Effector memory CD4-positive, alpha-beta T cell (primary cell): ENCODE measurements at regions not wholly inside any gene's neighbourhood (a gene's known extent, or its start where the extent isn't known, plus 50 kb on each side); places are given as distances from the start of the nearest gene placed in this dataset.

Experiments
- DNase-seq, 3 donors: peaks; one replicate each; pipeline ENCODE4 v3.0.0-alpha.2; 2020
- H3K27ac ChIP-seq: 2 replicates; pipeline ENCODE4 v1.7.0; 2013; ENCODE audit warnings: mild to moderate bottlenecking, low read length, moderate library complexity; ENCODE audit not compliant: insufficient read depth, poor library complexity, severe bottlenecking
- H3K27me3 ChIP-seq: replicated peaks from 2 replicates; pipeline ENCODE4 v1.7.0; 2013; ENCODE audit warnings: mild to moderate bottlenecking, low read length; ENCODE audit not compliant: insufficient read depth, control insufficient read depth, poor library complexity, severe bottlenecking
- H3K36me3 ChIP-seq: 2 replicates; pipeline ENCODE4 v1.7.0; 2013; ENCODE audit warnings: mild to moderate bottlenecking, low read length, moderate library complexity; ENCODE audit not compliant: control insufficient read depth, insufficient read depth
- H3K4me1 ChIP-seq: 2 replicates; pipeline ENCODE4 v1.7.0; 2013; ENCODE audit warnings: low read length, mild to moderate bottlenecking; ENCODE audit not compliant: control insufficient read depth, insufficient read depth, poor library complexity, severe bottlenecking
- H3K4me3 ChIP-seq: 2 replicates; pipeline ENCODE4 v1.7.0; 2013; ENCODE audit warnings: low read length, low read depth, mild to moderate bottlenecking; ENCODE audit not compliant: insufficient read depth, poor library complexity, severe bottlenecking
- H3K9me3 ChIP-seq: 2 replicates; pipeline ENCODE4 v1.7.0; 2013; ENCODE audit warnings: mild to moderate bottlenecking, low read length, moderate library complexity; ENCODE audit not compliant: control insufficient read depth

DNA sequence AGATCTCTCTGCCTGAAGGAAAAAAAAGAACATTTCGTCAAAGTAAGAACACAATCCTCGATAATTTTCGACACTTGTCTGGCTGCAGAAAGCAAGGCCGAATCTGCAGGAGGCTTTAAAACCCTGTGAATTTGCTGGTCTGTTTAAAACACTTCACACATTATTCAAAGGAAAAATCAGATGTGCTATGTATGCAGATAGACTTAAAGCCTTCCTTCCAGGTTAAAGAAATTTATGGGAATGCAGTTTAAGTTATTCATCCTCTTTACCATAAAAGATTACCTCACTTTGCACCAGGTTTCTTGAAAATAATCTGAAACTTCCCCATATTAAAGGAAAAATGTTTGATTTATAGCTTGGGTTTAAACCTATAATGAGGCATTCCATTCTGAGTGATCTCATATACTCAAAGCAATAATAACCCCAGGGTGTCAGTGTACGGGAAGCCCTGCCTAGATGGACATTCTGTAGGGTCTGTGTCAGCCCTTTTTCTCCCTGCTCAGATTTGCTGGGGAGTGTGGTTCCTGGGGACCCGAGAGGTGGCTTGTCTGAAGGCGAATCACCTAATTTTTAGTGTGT, 323.5 kb upstream of the SLC24A2 start:
- H3K27ac ChIP-seq, result no peak overlapping the region

DNA sequence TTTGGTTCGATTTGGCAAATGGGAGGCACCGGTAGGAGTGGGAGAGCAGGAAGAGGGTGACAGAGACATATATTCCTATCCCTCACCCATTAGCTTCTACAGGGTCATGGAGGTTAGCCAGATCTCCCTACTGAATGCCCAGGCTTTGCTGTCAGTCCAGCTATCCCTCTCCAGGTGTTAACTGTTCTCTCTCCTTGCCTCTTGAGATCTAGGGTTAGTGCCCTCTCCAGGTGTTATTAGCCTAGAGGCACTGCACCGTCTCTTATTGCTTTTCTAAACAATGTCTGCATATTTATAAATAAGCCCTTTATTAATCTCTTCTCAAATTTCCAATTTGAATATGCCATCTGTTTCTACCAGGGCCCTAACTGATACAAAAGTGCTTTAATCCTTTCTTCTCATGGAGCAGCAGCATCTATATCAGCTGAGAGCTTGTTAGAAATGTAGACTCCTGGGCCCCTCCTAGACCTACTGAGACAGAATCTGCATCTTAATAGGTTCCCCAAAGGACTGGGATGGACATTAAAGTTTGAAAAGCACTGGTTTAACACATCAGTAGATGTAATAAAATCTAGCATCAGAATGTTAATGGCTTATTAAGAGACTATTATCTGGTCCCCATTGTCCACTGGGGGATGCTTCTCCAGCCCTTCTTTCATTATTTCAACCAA, 322.5 kb upstream of the SLC24A2 start:
- no peaks in the 10 kb centered on the region for H3K9me3 ChIP-seq
- H3K36me3 ChIP-seq, result no peaks in the 10 kb centered on the region
- no peak overlapping the region for H3K27ac ChIP-seq
- H3K4me1 ChIP-seq, result no peaks in the 10 kb centered on the region
- no peak overlapping the region for H3K4me3 ChIP-seq
- no peak for DNase-seq
- H3K27me3 ChIP-seq, result no peaks in the 10 kb centered on the region

More for the DNA sequence above, 323.5 kb upstream of the SLC24A2 start:
- Histone ChIP-seq H3K36me3 (no peaks in the 10 kb centered on the region), H3K27me3 (no peaks in the 10 kb centered on the region), H3K9me3 (no peaks in the 10 kb centered on the region), H3K4me1 (no peaks in the 10 kb centered on the region), H3K4me3 (no peak overlapping the region)
- DNase-seq, result no peak

DNA sequence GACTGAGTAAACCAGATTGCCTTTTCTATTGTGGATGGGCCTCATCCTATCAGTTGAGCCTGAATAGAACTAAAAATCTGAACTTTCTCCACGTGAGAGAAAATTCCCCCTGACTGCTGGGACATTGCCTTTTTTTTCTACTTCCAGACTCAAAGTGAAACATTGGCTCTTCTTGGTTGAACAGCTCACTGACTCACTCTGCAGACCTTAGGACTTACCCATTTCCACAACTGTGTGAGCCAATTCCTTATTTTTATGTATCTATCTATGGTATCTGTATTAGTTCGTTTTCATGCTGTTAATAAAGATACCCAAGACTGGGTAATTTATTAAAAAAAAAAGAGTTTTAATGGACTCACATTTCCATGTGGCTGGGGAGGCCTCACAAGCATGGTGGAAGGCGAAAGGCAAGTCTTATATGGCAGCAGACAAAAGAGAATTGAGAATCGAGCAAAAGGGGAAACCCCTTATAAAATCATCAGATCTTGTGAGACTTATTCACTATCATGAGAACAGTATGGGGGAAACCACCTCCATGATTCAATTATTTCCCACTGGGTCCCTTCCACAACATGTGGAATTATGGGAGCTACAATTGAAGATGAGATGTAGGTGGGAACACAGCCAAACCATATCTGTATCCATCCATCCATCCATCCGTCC, 306.7 kb upstream of the SLC24A2 start:
- Histone ChIP-seq H3K9me3 (no peaks in the 10 kb centered on the region), H3K4me1 (no peaks in the 10 kb centered on the region), H3K36me3 (no peaks in the 10 kb centered on the region), H3K4me3 (no peak overlapping the region), H3K27ac (no peak overlapping the region), H3K27me3 (no peaks in the 10 kb centered on the region)
- no peak for DNase-seq

DNA sequence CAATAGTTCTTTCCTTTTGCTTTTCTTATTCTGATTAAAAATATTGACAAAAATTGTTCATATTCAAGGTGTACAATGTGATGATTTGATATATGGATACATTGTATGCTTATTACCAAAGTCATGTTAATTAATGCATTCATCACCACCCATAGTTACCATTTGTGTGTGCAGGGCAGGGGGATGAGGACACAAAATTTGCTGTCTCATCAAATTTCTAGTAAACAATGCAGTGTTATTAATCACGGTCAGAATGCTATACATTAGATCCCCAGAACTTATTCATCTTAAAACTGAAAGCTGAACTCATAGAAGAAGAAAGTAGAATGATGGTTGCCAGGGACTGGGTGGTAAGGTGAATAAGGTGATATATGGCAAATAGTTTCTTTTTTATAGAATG, 303.7 kb upstream of the SLC24A2 start:
- no peaks in the 10 kb centered on the region for H3K9me3 ChIP-seq
- DNase-seq, result no peak
- H3K27ac ChIP-seq, result no peak overlapping the region

DNA sequence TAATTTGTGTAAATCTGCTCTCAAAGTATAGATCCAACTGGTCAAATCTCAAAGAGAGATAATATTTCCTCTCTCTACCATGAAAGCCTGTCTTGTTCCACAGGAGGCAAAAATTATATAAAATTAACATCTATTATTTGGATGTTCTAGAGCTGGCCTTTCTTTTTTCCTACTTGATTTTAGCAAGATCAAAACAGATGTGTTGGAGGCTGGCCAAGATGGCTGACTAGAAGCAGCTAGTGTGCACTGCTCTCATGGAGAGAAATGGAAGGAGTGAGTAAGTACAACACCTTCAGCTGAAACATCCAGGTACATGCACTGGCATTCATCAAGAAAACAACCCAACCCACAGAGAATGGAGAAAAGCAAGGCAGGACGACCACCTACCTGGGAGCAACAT, 298.6 kb upstream of the SLC24A2 start:
- no peak overlapping the region for H3K27ac ChIP-seq
- no peaks in the 10 kb centered on the region for H3K9me3 ChIP-seq
- no peak for DNase-seq

More for the DNA sequence above, 303.7 kb upstream of the SLC24A2 start:
- Histone ChIP-seq H3K36me3 (no peaks in the 10 kb centered on the region), H3K4me3 (no peak overlapping the region), H3K27me3 (no peaks in the 10 kb centered on the region), H3K4me1 (no peaks in the 10 kb centered on the region)

DNA sequence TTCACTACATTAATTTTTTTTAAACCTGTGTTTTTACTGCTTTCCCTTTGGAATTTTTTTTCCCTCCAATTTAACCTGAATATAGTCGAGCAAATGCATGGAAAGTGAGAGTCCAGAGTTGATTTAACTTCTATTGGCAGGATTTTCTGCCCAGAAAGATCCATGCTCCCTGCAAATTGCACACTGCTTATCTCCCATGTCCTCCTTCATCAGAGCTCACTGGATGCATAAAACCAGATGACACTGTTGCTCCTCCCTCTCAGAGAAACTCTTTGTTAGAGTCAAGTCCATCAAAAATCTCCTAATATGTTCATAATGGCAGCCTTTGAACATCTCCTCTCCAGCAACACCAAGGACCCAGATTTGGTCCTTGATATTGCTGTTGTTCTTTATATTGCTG, 297.0 kb upstream of the SLC24A2 start:
- H3K9me3 ChIP-seq, result no peaks in the 10 kb centered on the region
- DNase-seq, result no peak
- no peaks in the 10 kb centered on the region for H3K4me1 ChIP-seq
- H3K27me3 ChIP-seq, result no peaks in the 10 kb centered on the region
- no peaks in the 10 kb centered on the region for H3K36me3 ChIP-seq
- no peak overlapping the region for H3K27ac ChIP-seq
- no peak overlapping the region for H3K4me3 ChIP-seq

More for the DNA sequence above, 298.6 kb upstream of the SLC24A2 start:
- no peaks in the 10 kb centered on the region for H3K27me3 ChIP-seq
- H3K4me1 ChIP-seq, result no peaks in the 10 kb centered on the region
- H3K4me3 ChIP-seq, result no peak overlapping the region
- H3K36me3 ChIP-seq, result no peaks in the 10 kb centered on the region

DNA sequence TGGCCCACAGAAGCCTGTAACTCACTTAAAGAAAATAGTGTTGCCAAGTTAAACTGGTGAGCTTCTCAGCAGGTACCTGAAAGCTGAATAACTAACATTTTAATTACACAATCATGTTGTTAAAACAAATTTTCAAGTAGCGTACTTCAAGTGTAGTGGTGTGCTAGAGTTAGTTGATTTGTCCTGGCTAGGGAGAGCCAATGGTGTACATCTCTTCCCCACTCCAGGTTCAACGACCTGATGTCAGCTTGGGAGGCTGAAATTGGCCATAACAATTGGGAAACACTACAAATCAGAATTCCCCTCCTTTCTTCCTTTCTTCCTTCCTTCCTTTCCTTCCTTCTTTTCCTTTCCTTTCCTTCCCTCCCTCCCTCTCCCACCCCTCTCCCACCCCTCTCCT, 295.3 kb upstream of the SLC24A2 start:
- Histone ChIP-seq H3K9me3 (no peaks in the 10 kb centered on the region), H3K4me1 (no peaks in the 10 kb centered on the region), H3K27ac (no peak overlapping the region), H3K27me3 (no peaks in the 10 kb centered on the region), H3K4me3 (no peak overlapping the region), H3K36me3 (no peaks in the 10 kb centered on the region)
- no peak for DNase-seq

DNA sequence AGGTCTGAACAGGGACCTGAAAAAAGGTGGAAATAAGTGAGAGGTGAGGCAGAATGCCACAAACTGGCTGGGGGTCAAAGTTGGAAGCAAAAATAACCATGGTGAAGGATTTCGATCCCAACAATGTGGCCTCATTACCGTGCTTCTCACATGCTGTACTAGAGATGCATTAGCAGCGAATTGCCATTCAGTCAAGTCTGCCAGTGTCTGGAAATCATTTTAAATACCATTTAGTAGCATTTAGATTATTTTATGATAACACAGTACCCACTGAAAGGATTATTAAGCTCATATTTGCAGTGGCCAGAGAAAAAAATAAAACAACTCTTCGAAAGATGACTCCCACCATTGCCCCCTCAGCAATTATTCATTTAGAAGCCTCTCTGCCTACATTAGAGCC, 294.6 kb upstream of the SLC24A2 start:
- H3K36me3 ChIP-seq, result no peaks in the 10 kb centered on the region
- H3K9me3 ChIP-seq, result no peaks in the 10 kb centered on the region
- H3K4me3 ChIP-seq, result no peak overlapping the region
- DNase-seq, result no peak
- no peaks in the 10 kb centered on the region for H3K4me1 ChIP-seq
- H3K27ac ChIP-seq, result no peak overlapping the region
- H3K27me3 ChIP-seq, result no peaks in the 10 kb centered on the region

DNA sequence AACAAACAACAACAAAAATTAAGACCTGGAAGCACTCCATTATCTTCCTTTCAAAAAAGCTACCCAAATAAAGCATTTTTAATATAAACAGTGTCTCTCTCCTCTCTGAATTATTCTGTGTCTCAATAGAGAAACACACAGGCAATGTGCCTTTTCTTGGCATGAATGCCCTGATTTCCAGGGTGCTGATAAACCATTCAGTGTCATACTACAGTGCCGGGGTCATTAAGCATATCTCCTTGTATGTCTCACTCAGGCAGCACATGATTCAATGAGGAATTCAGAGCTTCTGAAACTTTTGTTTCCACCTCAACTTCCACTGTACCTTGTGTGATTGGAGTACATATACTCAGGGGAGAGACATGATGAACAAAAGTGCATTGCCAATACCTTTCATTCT, 294.0 kb upstream of the SLC24A2 start:
- H3K27ac ChIP-seq, result no peak overlapping the region
- H3K4me1 ChIP-seq, result no peaks in the 10 kb centered on the region
- no peaks in the 10 kb centered on the region for H3K9me3 ChIP-seq
- H3K4me3 ChIP-seq, result no peak overlapping the region
- DNase-seq, result no peak
- H3K36me3 ChIP-seq, result no peaks in the 10 kb centered on the region
- H3K27me3 ChIP-seq, result no peaks in the 10 kb centered on the region

DNA sequence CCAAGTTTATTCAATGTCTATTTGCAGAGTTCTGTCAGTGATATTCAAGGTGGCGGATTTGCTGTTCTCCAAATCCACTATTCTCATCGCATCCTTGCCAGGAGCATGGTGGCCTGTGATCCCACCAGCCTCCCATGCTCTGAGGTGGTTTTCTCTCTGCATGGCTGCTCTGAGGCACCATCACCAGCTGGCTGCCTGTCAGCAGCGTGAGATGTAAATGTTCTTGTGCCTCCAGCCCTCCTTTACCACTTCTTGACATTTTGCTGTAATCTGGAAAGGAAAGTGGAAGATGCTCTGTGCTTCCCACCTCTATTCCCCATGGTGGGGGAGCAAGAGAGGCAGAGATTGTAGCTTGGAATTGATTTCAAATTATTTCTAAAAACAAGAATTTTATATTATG, 293.6 kb upstream of the SLC24A2 start:
- H3K27ac ChIP-seq, result no peak overlapping the region
- H3K9me3 ChIP-seq, result no peaks in the 10 kb centered on the region
- DNase-seq, result no peak
- H3K36me3 ChIP-seq, result no peaks in the 10 kb centered on the region
- no peak overlapping the region for H3K4me3 ChIP-seq
- H3K4me1 ChIP-seq, result no peaks in the 10 kb centered on the region
- H3K27me3 ChIP-seq, result no peaks in the 10 kb centered on the region
